ENCODE measurements at regions not wholly inside any gene's neighbourhood (a gene's known extent, or its start where the extent isn't known, plus 50 kb on each side); places are given as distances from the start of the nearest gene placed in this dataset.

DNA sequence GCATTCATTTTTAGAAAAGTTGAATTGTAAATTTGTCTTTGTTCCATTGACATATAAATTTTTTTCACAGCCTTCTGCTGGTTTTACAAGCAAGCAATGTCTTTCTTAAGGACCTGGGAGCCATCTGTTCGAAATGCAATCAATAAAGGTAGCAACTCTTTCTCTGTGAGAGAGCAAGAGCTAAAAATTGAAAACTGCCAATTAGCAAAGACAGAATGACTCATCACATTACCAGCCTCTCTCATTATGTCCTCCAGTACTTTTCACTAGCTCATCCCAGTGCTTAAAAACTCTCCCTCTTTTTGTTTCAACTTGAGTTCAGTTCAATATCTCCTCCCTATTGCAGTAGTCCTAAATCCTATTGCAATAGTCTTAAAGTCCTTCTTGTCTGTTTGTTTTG, 760.7 kb upstream of the SLITRK6 start:
- TF ChIP-seq, protein P1, sequence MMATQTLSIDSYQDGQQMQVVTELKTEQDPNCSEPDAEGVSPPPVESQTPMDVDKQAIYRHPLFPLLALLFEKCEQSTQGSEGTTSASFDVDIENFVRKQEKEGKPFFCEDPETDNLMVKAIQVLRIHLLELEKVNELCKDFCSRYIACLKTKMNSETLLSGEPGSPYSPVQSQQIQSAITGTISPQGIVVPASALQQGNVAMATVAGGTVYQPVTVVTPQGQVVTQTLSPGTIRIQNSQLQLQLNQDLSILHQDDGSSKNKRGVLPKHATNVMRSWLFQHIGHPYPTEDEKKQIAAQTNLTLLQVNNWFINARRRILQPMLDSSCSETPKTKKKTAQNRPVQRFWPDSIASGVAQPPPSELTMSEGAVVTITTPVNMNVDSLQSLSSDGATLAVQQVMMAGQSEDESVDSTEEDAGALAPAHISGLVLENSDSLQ (IDR thresholded peaks at IDR 0.05) = no peak
- no peak for TF ChIP-seq HDGF (IDR thresholded peaks at IDR 0.05; ENCODE audit: borderline replicate concordance)
- no peak for TF ChIP-seq SUZ12 (IDR thresholded peaks at IDR 0.05)
- no peak for TF ChIP-seq ARNT (IDR thresholded peaks at IDR 0.05)
- no peak for TF ChIP-seq ELF4 (IDR thresholded peaks at IDR 0.05)
- TF ChIP-seq SP1 (IDR thresholded peaks at IDR 0.05) = no peak
- TF ChIP-seq ZNF384 (IDR thresholded peaks at IDR 0.05) = no peak
- TF ChIP-seq FOXM1 (IDR thresholded peaks at IDR 0.05; ENCODE audit: borderline replicate concordance) = no peak
- no peak for TF ChIP-seq NFRKB (IDR thresholded peaks at IDR 0.05)
- TF ChIP-seq BHLHE40 (IDR thresholded peaks at IDR 0.05; ENCODE audit: borderline replicate concordance) = no peak
- TF ChIP-seq CTBP1 (IDR thresholded peaks at IDR 0.05; ENCODE audit: borderline replicate concordance) = no peak
- TF ChIP-seq TARDBP (IDR thresholded peaks at IDR 0.05) = no peak
- TF ChIP-seq FOXK2 (IDR thresholded peaks at IDR 0.05) = no peak
